Right renal pelvis (tissue), 4 donors: ENCODE measurements at regions not wholly inside any gene's neighbourhood (a gene's known extent, or its start where the extent isn't known, plus 50 kb on each side); places are given as distances from the start of the nearest gene placed in this dataset.

ENCODE experiments used
- DNase-seq, 4 donors: peaks; one replicate each; pipeline ENCODE4 v3.0.0-alpha.2; 2013; ENCODE audit warnings: low read depth in 4 of 4, low spot score in 3 of 4, missing footprints in 1 of 4

DNA sequence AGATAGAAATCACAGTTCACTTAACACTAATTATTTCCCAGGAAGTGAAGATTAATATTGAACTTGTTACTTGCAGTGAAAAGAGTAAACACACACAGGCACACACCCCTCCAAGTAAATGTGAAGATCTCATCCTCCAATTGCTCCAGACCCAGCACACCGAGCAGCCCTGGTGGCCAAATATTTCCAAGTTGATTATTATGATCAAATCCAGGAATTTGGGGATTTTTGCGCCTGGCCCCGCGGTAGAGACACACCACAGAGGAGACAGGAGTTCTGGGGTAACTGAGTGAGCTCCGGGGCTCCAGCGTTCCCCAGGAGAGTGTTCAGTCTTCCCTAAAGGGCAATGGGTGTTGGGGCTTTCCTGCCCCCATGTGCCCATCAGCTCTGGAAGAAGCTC lies 431.5 kb downstream of the BCL11B start:
- DNase-seq = no peak

DNA sequence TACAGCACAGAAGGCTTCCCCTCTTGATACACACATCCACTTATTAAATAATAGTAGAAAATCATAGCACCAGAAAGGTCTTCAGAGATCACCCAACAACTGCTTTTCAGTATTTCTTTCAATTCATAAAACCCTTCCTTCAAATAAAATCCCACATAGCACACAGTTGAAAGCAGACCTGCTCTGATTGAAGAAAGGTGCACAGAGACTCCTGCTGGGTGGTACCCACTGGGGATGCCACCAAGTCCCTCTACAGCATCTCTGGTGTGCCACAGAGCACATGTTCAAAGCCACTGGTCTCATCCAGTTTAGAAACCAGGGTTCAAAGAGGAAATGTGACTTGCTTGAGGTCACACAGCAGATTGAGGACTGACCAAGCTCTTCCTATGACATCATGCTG lies 427.5 kb downstream of the BCL11B start:
- DNase-seq = no peak

DNA sequence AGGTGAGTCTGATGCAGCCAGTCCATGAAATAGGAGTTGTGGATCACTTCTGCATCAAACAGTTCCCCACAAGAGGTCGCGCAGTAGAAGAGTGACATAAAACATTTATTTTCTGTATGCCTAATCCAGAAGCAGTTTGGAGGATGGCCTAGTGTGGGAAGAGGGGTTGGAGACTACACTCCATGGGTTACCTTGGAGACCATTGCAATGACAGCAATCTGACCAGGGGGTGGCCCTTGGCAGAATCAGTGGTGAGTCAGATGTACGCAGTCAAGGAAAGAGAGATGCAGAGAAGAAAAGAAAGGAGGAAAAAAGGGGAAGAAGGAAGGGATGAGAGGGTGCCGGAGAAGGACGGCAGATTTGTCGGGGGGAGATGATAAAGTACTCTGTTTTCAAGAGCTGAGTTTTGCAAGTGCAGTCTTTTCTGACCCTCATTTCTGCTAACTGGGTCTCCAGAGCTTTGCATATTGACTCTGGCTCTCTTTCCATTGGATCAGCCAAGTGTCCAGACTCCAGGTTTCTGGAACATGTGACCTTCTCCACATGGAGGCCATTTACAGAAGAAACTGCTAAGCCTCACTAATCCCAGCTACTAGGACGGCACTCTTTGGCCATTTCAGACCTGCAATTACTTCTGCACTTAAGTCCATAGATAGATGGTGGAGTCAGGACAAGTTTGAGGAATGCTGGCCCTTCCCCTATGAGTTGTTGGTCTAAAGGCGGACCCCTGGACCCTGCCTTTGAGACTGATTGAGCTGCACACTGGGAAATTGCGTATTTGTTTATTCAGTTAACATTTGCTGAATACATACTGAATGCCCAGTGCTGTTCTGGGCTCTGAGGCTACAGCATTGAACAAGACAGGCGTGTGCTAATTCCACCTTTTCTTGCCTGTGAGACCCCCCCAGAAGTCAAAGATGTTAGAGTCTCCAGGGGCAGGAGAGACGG lies 424.2 kb downstream of the BCL11B start:
- no peak for DNase-seq

DNA sequence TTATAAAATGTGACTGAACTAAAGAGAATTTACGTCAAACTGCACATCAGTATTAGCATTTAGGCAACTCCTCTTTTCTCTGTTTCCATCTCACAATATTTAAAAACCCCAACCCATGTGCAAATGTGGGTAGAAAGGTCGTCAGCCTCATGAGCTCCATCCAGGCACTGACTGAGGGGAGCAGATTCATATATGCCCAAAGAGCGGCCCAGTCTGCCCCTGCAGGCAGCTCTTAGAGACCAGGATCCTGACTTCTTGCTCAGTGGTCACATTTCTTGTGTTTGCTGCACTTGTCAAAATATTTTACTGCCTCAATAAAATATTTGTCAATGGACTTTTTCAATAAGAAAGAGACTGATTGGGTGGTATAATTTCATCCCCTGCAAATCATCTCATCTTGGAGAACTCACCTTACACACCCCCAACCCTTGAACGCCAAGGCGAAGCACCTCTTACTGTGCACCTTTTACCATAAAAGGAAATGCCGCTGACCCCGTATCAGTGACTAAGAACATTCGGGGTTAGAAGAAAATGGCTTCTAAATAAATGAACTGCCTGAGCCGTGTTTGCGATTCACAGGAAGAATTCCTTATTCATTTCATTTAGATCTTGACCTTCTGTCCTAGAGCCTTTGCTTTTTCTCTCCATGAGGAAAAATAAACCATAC lies 418.8 kb downstream of the BCL11B start:
- DNase-seq = no peak

DNA sequence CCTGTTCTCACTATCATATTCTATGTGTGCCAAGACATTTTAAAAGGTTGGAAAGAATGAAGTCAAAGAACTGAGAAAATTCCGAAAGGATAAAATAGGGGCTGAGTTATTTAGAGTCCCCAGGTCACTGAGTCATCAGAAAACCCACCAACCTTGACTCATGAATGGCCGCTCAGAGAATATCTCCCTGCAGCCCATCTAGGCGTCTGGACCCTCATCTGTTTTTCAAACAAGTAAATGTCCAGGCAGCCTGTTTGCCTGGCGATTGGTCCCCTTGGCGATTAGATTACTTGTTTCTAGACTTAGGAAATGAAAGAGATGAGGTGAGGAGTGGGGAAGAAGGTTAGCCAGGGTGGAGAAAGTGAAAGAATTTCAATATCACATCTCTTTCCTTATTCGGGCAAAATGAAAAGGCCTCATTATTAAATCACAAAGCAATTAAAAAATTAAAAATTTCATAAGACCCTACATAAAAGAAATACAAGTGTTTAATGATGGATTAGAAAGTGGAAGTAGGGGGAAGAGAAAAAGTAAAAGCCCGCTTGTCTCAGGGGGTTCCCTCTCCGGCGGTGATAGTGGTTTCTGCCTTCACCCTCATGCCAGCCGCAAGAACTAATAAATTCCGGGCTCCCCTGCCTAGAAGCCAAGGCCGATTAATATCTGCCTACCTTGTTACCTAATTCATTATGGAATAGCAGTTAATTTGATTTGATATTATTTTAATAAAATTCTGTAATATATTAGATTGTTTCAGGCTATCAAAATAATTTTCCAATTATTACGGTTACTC lies 415.9 kb downstream of the BCL11B start:
- DNase-seq = no peak

DNA sequence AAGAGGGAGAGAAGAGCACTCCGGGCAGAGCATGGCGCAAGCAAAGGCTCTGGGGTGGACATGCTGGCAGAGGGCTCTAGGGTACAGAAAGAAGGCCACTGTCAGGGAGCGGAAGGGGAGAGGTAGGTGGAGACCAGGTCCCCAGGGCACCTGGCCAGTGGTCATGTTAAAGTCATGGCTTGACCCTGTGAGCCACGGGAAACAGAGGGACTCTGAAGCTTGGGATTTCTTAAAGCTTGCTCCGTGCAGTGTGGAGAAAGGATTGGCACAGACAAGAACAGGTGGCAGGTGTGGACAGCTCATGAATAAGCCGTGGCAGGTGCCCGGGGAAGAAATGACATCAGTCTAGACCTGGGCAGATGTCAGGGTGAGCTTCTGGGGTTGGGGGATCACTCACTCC lies 413.8 kb downstream of the BCL11B start:
- no peak for DNase-seq

DNA sequence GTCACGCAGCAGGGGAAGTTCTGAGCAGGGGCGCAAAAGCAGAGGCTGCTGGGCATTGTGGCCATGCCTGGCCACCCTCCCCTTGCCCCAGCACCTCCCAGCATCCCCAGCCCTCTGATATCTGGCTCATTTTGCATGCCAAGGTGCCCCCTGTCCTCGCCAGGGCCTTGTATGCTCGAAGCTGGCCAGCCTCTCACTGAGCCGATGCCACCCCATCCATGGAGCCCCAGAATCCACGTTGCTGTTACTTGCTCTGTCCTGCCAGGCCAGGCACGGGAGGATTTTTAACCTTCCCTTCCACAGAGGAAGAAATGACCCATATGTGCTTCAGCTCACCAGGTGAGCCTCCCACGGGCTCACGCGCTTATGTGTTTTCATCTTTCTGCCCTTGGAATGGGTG lies 413.4 kb downstream of the BCL11B start:
- DNase-seq = no peak

DNA sequence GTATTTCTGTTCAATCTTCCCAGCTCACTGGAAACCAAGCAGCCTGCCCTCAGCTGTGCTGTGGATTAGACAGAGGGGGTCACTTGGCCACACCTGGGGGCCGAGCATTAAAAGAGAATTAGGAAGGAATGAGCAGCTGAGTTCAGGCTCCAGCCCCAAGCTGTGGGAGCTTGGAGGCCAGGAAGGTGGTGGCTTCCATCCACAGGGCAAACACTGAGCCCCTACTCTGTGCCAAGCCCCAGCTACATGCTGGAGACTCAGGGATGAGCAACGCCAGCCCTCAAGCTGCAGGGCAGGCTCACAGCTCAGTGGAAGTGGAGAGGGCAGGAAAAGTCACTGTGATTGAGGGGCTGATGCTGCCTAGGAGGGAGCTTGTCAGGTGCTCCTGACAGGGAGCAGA lies 412.7 kb downstream of the BCL11B start:
- no peak for DNase-seq

DNA sequence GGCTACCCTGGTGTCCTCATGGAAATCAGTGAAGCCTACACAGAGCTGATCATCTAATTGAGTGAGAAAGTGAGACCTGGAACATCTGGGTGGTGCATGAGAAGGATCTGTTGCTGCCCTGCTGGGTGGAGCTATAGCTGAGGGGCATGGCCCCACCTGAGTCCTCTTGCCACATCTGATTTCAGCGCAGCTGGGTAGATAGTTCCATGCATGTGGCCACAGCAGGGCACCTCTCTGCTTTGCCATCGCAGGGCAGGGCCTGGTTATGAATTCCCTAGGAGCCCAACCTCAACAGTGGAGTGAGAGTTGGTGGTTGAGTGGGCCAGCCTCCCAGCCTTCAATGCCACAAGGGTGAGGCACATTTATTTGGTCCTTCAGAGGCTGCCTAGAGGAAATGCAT lies 407.8 kb downstream of the BCL11B start:
- DNase-seq = no peak

DNA sequence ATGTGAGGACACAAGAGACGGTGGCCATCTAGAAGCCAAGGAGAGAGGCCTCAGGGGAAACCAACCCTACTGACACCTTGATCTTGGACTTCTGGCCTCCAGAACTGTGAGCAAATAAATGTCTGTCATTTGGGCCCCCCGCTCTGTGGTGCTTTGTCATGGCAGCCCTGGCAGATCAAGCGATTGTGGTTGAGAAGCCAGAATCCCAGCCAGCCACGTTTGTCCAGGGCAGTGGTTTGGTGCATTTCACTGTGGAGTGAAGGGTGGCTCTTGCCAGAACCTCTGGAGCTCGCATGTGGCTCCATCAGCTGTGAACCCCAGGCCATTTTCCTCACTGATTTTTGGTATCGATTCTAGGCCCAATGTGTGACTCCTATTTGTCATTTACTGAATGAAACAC lies 404.9 kb downstream of the BCL11B start:
- DNase-seq = no peak

DNA sequence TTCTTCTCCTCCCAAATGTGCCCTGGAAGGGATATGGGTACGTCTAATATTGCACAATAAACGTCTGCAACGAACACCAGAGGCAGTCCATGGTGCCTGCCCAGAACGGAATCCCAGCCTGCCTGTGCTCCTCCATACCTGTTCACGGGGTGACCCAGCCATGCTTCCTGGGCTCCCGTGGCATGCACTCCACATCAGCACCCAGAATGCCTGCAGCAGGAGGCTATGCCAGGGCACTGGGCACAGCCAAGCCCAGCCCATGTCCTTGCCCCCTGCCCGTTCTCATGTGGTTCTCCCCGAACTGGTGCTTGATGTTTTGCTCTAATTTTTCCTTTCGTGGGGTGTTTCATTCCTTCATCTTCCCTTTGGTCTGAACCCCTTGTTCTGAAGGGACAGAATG lies 404.3 kb downstream of the BCL11B start:
- no peak for DNase-seq

DNA sequence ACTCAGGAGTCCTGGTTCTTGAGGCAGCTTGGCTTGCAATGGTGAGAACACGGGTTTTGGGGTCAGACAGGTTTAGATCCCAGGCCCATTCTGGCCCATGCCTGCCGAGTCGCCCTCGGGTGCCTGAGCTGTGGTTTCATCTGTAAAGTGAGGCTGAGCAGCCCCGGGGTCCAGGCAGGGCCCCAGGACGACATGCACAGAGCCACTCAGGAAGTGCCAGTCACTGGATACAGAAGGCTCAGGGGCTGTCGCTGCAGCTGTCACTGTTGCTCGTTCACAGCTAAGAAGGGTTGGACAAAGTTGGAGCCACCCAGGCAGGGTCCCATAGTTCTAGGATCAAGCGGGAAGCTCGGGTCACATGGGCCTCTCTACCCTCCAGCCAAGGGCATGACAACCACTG lies 403.1 kb downstream of the BCL11B start:
- no peak for DNase-seq

DNA sequence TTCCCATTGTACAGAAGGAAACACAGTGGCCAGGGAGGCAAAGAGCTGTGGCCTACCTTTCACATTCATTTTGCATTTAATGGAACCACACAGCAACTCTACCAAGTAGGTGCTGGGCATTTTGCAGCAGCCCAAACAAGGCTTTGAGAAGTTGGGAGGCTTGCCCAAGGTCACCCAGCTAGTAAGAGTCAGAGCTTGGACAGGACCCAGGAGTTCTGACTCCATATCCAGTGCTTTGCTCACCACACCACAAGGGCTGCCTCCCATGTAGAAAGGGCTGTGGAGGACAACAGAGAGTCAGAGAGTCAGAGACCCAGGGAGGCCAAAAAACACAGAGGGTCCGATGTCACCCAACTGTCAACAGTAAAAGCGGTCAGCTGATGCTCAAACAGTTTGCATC lies 400.2 kb downstream of the BCL11B start:
- DNase-seq = peak in 1 of 4 donors; percentile 3

DNA sequence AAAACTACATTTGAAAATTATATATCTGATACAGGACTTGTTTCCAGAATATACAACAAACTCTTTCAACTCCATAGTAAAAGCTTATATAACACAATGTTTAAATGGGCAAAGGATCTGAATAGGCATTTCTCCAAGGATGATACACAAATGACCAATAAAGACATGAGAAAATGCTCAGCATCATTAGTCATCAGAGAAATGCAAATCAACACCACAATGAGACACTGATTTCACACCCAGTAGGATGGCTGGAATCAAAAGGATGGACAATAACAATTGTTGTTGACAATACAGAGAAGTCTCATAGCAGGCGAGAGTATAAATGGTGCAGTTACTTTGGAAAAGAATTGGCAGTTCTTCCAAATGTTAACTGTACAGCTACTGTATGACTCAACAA lies 394.9 kb downstream of the BCL11B start:
- DNase-seq = no peak

DNA sequence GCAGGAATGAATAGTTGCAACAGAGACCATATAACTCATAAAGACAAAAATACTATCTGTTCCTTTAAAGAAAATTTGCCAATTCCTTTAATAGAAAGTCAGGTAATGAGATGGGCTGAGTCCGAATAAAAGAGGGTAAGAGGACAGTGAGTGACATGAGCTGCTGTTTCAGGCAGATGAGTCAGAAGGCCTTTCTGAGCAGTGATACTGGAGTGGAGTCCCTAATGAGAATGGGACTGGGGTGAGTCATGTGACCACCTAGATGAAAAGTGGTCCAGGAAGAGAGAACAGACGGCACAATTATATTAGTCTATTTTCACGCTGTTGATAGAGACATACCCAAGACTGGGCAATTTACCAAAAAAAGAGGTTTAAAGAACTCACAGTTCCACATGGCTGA lies 393.7 kb downstream of the BCL11B start:
- DNase-seq = no peak

DNA sequence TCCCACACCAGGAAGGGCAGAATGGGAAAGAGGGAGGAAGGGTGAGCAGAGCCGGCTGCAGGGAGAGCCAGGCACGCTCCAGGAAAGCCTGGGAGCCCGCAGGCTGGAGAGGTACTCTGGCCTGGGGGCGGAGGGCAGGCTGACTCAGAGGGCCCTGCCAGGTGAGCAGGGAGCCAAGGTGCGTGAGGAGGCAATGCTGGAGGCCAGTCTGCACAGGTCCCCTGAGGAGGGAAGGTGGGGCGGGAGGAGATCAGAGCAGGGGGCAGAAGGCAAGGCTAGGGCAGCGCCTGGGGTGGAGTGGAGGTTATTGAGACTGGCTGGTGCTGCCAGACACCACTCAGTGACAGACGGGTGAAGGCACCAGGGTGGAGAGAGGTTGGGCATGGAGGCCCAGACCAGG lies 385.0 kb downstream of the BCL11B start:
- no peak for DNase-seq

DNA sequence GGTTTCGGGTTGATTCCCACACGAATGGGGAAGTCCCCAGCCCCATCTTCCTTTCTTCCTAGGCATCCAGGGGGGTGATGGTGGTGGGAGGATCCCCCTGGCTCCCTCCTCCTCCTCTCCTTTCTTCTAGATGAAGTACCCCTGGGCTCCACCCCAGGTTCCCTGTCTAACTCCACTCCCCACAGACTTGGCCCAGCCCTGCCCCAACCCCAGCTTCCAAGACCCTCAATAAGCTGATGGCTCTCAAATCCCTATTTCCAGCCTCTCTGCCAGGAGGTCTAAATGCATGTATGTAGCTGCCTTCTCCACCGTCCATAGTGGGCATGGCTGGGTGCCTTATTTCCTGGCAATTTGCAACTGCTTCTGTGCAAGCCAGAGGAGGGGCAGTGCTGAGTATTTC lies 383.7 kb downstream of the BCL11B start:
- DNase-seq = no peak

DNA sequence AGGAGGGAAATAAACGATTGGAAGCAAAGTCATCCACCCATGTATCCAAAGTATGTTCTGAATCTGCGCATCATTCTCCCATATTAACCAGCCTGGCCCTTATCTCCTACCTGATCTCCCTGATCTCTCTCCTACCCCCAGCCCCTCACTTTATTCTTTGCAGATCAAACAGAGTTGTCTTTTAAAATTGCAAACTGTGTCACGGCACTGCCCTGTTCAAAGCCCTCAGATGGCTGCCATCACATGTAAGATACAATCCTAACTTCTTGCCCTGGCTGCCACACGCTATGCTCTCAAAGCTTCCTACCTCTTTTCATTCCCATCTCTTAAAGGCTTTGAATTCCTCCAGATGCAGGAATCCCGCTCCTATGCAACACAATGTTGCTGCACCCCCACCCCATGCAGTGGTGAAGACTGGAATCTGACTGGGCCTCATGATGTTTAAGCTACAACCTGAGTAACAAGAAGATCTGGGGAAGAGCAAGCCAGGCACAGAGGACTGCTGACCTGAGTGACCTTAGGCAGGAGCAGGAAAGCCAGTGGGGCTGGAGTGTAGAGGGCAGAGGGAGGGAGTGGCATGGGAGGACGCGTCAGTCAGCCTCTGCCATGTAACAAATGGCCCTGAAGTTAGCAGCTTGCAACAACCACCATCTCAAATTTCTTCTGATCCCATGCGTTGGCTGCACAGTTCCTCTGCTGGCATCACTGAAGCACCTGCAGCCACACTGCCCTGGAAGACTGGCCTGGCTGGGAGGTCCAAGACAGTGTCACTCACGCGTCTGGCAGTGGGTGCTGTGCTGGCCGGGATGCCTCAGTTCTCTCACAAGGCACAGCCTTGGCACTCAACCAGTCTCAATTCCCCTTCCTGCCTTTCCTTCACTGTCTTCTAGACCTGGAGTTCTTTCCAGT lies 382.8 kb downstream of the BCL11B start:
- DNase-seq = no peak

DNA sequence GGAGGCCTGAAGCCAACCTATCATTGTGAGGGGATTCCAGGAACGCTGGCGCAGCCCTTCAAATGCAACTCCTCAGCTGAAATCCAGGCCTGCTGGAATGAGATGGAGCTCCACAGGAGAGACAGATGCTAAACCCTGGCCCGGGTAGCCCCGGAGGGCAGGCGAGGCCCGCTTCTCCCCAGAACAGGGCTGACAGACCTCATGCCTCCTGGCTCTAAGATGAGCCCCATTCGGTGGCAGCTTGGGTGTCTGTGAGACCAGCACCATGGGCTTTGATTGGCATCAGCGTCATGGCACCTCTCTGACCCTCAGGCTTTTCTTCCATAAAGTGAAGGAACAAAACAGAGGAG lies 382.2 kb downstream of the BCL11B start:
- no peak for DNase-seq

DNA sequence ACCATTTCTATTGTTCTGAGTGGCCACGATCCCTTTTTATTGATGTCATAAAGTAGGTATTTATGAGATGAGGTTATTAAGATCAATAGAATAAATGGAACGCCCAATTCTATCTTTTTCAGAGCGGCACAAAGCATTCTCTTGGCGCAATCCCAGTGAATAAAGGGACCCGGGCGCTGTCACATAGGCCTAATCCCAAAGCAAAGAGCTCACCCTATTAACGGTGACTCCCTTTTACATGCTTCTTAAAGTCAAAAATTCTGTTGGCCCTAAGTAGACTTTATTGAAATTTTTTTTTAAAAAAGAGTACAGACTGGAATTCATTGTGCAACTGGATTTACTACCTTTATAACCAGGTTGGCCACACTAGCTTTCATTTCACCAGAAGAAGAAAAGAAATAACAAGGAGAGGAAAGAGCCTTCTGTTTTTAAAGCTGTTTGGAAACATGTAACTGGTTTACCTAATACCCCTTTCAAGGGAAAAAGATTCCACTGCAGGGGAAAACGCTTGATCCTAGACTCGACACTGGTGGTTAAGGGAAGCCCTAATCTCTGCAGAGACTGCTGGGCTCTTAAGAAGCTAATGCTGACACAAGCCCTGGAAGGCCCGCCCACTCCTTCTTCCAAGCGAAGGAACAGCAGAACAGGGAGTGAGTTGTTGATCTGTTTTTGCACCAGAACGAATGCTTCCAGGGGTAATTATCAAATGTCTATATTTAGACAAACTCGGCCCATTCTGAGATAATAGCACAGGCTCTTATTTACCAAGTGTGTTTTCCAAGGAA lies 381.2 kb downstream of the BCL11B start:
- DNase-seq = no peak
